MM.1S (cell line): ENCODE measurements at regions not wholly inside any gene's neighbourhood (a gene's known extent, or its start where the extent isn't known, plus 50 kb on each side); places are given as distances from the start of the nearest gene placed in this dataset.

Experiments used
- DNase-seq: peaks from one replicate; pipeline ENCODE4 v3.0.0-alpha.2; 2015
- H2AFZ ChIP-seq: fragments of 300-600 bp; sonication (generic); 2 replicates; pipeline ENCODE4 v1.6.0; 2016; ENCODE audit warnings: antibody characterized with exemption, low read length
- H3F3A ChIP-seq: fragments of 300-600 bp; sonication (generic); 2 replicates; pipeline ENCODE4 v1.6.1; 2016; ENCODE audit warnings: mild to moderate bottlenecking, antibody characterized with exemption, low read length, moderate library complexity, mixed read lengths; ENCODE audit not compliant: insufficient read depth
- H3K27ac ChIP-seq: fragments of 300-600 bp; sonication (generic); 2 replicates; pipeline ENCODE4 v1.5.1; 2016; ENCODE audit warnings: mild to moderate bottlenecking, low read length
- H3K27me3 ChIP-seq: fragments of 300-600 bp; sonication (generic); replicated peaks from 2 replicates; pipeline ENCODE4 v1.6.0; 2016; ENCODE audit warnings: low read length; ENCODE audit not compliant: insufficient read depth
- H3K36me3 ChIP-seq: fragments of 300-600 bp; sonication (generic); replicated peaks from 2 replicates; pipeline ENCODE4 v1.6.1; 2016; ENCODE audit warnings: mild to moderate bottlenecking, low read length, mixed read lengths; ENCODE audit not compliant: insufficient read depth
- H3K4me1 ChIP-seq: fragments of 300-600 bp; sonication (generic); 2 replicates; pipeline ENCODE4 v1.6.1; 2016; ENCODE audit warnings: low read length, mixed read lengths
- H3K4me2 ChIP-seq: fragments of 300-600 bp; sonication (generic); 2 replicates; pipeline ENCODE4 v1.6.0; 2016; ENCODE audit warnings: low read depth, low read length
- H3K4me3 ChIP-seq: fragments of 300-600 bp; sonication (generic); 2 replicates; pipeline ENCODE4 v1.5.1; 2016; ENCODE audit warnings: low read length, mixed read lengths
- H3K79me2 ChIP-seq: fragments of 300-600 bp; sonication (generic); 2 replicates; pipeline ENCODE4 v1.6.1; 2016; ENCODE audit warnings: mixed run types, low read length, mixed read lengths
- H3K9ac ChIP-seq: fragments of 300-600 bp; sonication (generic); 2 replicates; pipeline ENCODE4 v1.6.1; 2016; ENCODE audit warnings: low read length, mixed read lengths
- H3K9me2 ChIP-seq: fragments of 300-600 bp; sonication (generic); replicated peaks from 2 replicates; pipeline ENCODE4 v1.6.1; 2016; ENCODE audit warnings: mild to moderate bottlenecking, low read length, mixed read lengths; ENCODE audit not compliant: insufficient read depth
- H3K9me3 ChIP-seq: fragments of 300-600 bp; sonication (generic); replicated peaks from 2 replicates; pipeline ENCODE4 v1.6.1; 2016; ENCODE audit warnings: mild to moderate bottlenecking, low read length, mixed read lengths; ENCODE audit not compliant: insufficient read depth
- H4K20me1 ChIP-seq: fragments of 300-600 bp; sonication (generic); 2 replicates; pipeline ENCODE4 v1.6.1; 2016; ENCODE audit warnings: mild to moderate bottlenecking, low read length, moderate library complexity, mixed read lengths; ENCODE audit not compliant: insufficient read depth
- CTCF ChIP-seq: fragments of 300-600 bp; sonication (generic); IDR thresholded peaks from 2 replicates; pipeline ENCODE4 v1.5.1; 2016; ENCODE audit warnings: antibody characterized with exemption, low read length, mixed read lengths
- EZH2 ChIP-seq: fragments of 300-600 bp; sonication (generic); optimal IDR thresholded peaks from 2 replicates; pipeline ENCODE3; 2017; ENCODE audit warnings: low read depth, mild to moderate bottlenecking, antibody characterized with exemption, low read length, mixed read lengths
- EZH2phosphoT487 ChIP-seq: fragments of 300-600 bp; sonication (generic); IDR thresholded peaks from 2 replicates; pipeline ENCODE4 v1.6.1; 2018; ENCODE audit warnings: antibody characterized with exemption, low read length

GRCh38 chr10:3446221-3446620 lies 273.6 kb upstream of the PITRM1 start:
- Histone ChIP-seq H3K4me2 (no peak overlapping the region), H3K27ac (no peak overlapping the region), H3F3A (no peaks in the 10 kb centered on the region), H3K9ac (no peak overlapping the region), H3K4me3 (no peak overlapping the region), H3K79me2 (no peaks in the 10 kb centered on the region), H3K9me2 (no peaks in the 10 kb centered on the region), H3K36me3 (no peaks in the 10 kb centered on the region), H2AFZ (no peak overlapping the region), H3K4me1 (no peaks in the 10 kb centered on the region), H3K27me3 (no peaks in the 10 kb centered on the region), H4K20me1 (no peaks in the 10 kb centered on the region), H3K9me3 (no peaks in the 10 kb centered on the region)
- TF ChIP-seq EZH2 = no peak
- no peak for TF ChIP-seq CTCF
- no peak for TF ChIP-seq EZH2phosphoT487
- no peak for DNase-seq

GRCh38 chr10:3445648-3446047 lies 273.1 kb upstream of the PITRM1 start:
- TF ChIP-seq CTCF = no peak
- TF ChIP-seq EZH2phosphoT487 = no peak
- TF ChIP-seq EZH2 = no peak
- Histone ChIP-seq H3K9me3 (no peaks in the 10 kb centered on the region), H3K27ac (no peak overlapping the region), H4K20me1 (no peaks in the 10 kb centered on the region), H3K9me2 (no peaks in the 10 kb centered on the region), H3K4me2 (no peak overlapping the region), H3K4me1 (no peaks in the 10 kb centered on the region), H3F3A (no peaks in the 10 kb centered on the region), H3K27me3 (no peaks in the 10 kb centered on the region), H3K4me3 (no peak overlapping the region), H2AFZ (no peak overlapping the region), H3K9ac (no peak overlapping the region), H3K79me2 (no peaks in the 10 kb centered on the region), H3K36me3 (no peaks in the 10 kb centered on the region)
- no peak for DNase-seq

GRCh38 chr10:3442451-3442990 lies 269.9 kb upstream of the PITRM1 start:
- no peak overlapping the region for H3K4me3 ChIP-seq
- H3K36me3 ChIP-seq = no peaks in the 10 kb centered on the region
- no peaks in the 10 kb centered on the region for H3K9me3 ChIP-seq
- H3K9me2 ChIP-seq = no peaks in the 10 kb centered on the region
- TF ChIP-seq EZH2phosphoT487 = no peak
- TF ChIP-seq EZH2 = no peak
- no peak for TF ChIP-seq CTCF
- no peaks in the 10 kb centered on the region for H3K79me2 ChIP-seq
- H4K20me1 ChIP-seq = no peaks in the 10 kb centered on the region
- H2AFZ ChIP-seq = no peak overlapping the region
- H3K27ac ChIP-seq = no peak overlapping the region
- H3K27me3 ChIP-seq = no peaks in the 10 kb centered on the region
- H3K9ac ChIP-seq = no peak overlapping the region
- H3K4me2 ChIP-seq = no peak overlapping the region
- DNase-seq = no peak
- no peaks in the 10 kb centered on the region for H3F3A ChIP-seq
- H3K4me1 ChIP-seq = no peaks in the 10 kb centered on the region
